Uterus (tissue), 3 donors: ENCODE measurements at regions not wholly inside any gene's neighbourhood (a gene's known extent, or its start where the extent isn't known, plus 50 kb on each side); places are given as distances from the start of the nearest gene placed in this dataset. TPM values are rescaled to one million over a fixed set of nuclear protein-coding genes. Genes with fewer than 3 reads are reported as not detected.

Experiments
- DNase-seq, 2 donors: peaks; one replicate each; pipeline ENCODE4 v3.0.0-alpha.2; 2019 to 2020
- H3K27ac ChIP-seq, 2 donors: fragments of 200-600 bp; sonication (generic); 1 replicate in 1 of 2; 2 replicates in 1 of 2; pipeline ENCODE4 v1.5.1; 2016 to 2018
- H3K27me3 ChIP-seq, 2 donors: fragments of 200-600 bp; sonication (generic); one replicate each; pipeline ENCODE4 v1.5.1; 2018 to 2019; ENCODE audit warnings: control low read depth in 1 of 2
- H3K36me3 ChIP-seq, 2 donors: fragments of 200-600 bp; sonication (generic); one replicate each; pipeline ENCODE4 v1.5.1; 2019; ENCODE audit warnings: control low read depth in 1 of 2
- H3K4me1 ChIP-seq, 2 donors: fragments of 200-600 bp; sonication (generic); one replicate each; pipeline ENCODE4 v1.5.1; 2018 to 2019; ENCODE audit warnings: control low read depth in 1 of 2
- H3K4me3 ChIP-seq, 2 donors: fragments of 200-600 bp; sonication (generic); 1 replicate in 1 of 2; 2 replicates in 1 of 2; pipeline ENCODE4 v1.5.1; 2018 to 2019; ENCODE audit warnings: mild to moderate bottlenecking in 1 of 2
- H3K9me3 ChIP-seq, 2 donors: fragments of 200-600 bp; sonication (generic); one replicate each; pipeline ENCODE4 v1.5.1; 2019; ENCODE audit warnings: control low read depth in 1 of 2
- CTCF ChIP-seq, 4 experiments: fragments of 200-600 bp in 2 of 4; fragments of 450-650 bp in 2 of 4; sonication (generic) in 2 of 4; IDR thresholded peaks; one replicate each; pipeline ENCODE4 v1.5.1; 2016 to 2019; ENCODE audit warnings: antibody characterized with exemption in 4 of 4, mild to moderate bottlenecking in 2 of 4, moderate library complexity in 1 of 4
- POLR2A ChIP-seq, 2 donors: fragments of 450-650 bp; IDR thresholded peaks; one replicate each; pipeline ENCODE4 v1.6.1; 2016; ENCODE audit warnings: antibody characterized with exemption in 2 of 2, mild to moderate bottlenecking in 1 of 2, moderate library complexity in 1 of 2
- intact Hi-C: fragments of 100-400 bp; cut with DNase I; formaldehyde crosslinking; loops from one replicate; pipeline ENCODE4 v1.15.1; 2023; ENCODE audit warnings: low total_unique reads
- small RNA-seq: library from RNA; depleted of rRNA; stranded (forward); fragments of <200 nt; gene quantifications from one replicate; pipeline ENCODE3, GENCODE V24; 2016
- donor health status: DM: yes; HTN: yes; CAD: no.

GRCh38 chr12:9258676-9259075 lies 50.5 kb upstream of the PZP start:
- no peaks in the 10 kb centered on the region for H3K4me1 ChIP-seq
- no peak for DNase-seq
- no peaks in the 10 kb centered on the region for H3K9me3 ChIP-seq
- intact Hi-C loops = no loop called here
- H3K4me3 ChIP-seq = no peak overlapping the region
- TF ChIP-seq CTCF (IDR thresholded peaks at IDR 0.05) (no peak), POLR2A (IDR thresholded peaks at IDR 0.05) (no peak)
- H3K27me3 ChIP-seq = peaks cover 0 to 3% of the 10 kb centered on the region in 2 donors
- H3K27ac ChIP-seq = no peak overlapping the region
- H3K36me3 ChIP-seq = no peaks in the 10 kb centered on the region

Small RNAs in the stretch of these regions (small RNA-seq; reads per million reads assigned to genes)
- gene RF00072 = not detected
